Smooth muscle cell (in vitro differentiated cells): ENCODE measurements at regions not wholly inside any gene's neighbourhood (a gene's known extent, or its start where the extent isn't known, plus 50 kb on each side); places are given as distances from the start of the nearest gene placed in this dataset.

ENCODE experiments used
- DNase-seq: peaks from one replicate; lab custom pipeline; 2025; ENCODE audit not compliant: unreplicated experiment; lab: John Stamatoyannopoulos, UW
- H2AFZ ChIP-seq: fragments of 200-600 bp; sonication (generic); 2 replicates; pipeline ENCODE4 v1.6.0; 2016; ENCODE audit warnings: antibody characterized with exemption, low read depth, mild to moderate bottlenecking
- H3F3A ChIP-seq: fragments of 200-600 bp; sonication (generic); 2 replicates; pipeline ENCODE4 v1.6.0; 2017; ENCODE audit warnings: antibody characterized with exemption, low read depth
- H3K27ac ChIP-seq: fragments of 200-600 bp; sonication (generic); 2 replicates; pipeline ENCODE4 v1.5.1; 2016; ENCODE audit warnings: low read depth, mild to moderate bottlenecking
- H3K27me3 ChIP-seq: fragments of 200-600 bp; sonication (generic); 2 replicates; pipeline ENCODE4 v1.6.1; 2016; ENCODE audit warnings: low read depth, mild to moderate bottlenecking
- H3K36me3 ChIP-seq: fragments of 200-600 bp; sonication (generic); 2 replicates; pipeline ENCODE4 v1.5.1; 2016; ENCODE audit warnings: low read depth
- H3K4me1 ChIP-seq: fragments of 200-600 bp; sonication (generic); 2 replicates; pipeline ENCODE4 v1.5.1; 2016; ENCODE audit warnings: low read depth
- H3K4me2 ChIP-seq: fragments of 200-600 bp; sonication (generic); 2 replicates; pipeline ENCODE4 v1.6.0; 2016; ENCODE audit warnings: mild to moderate bottlenecking
- H3K4me3 ChIP-seq: fragments of 200-600 bp; sonication (generic); 2 replicates; pipeline ENCODE4 v1.5.1; 2016; ENCODE audit warnings: mild to moderate bottlenecking
- H3K79me2 ChIP-seq: fragments of 200-600 bp; sonication (generic); 2 replicates; pipeline ENCODE4 v1.6.0; 2016; ENCODE audit warnings: low read depth, mild to moderate bottlenecking
- H3K9ac ChIP-seq: fragments of 200-600 bp; sonication (generic); 2 replicates; pipeline ENCODE4 v1.6.0; 2016; ENCODE audit warnings: low read depth
- H3K9me3 ChIP-seq: fragments of 200-600 bp; sonication (generic); replicated peaks from 2 replicates; pipeline ENCODE4 v1.5.1; 2016; ENCODE audit warnings: low read depth
- H4K20me1 ChIP-seq: fragments of 200-600 bp; sonication (generic); 2 replicates; pipeline ENCODE4 v1.6.0; 2016; ENCODE audit warnings: low read depth
- WGBS: methylation state at CpG from one replicate; pipeline ENCODE4 v1.1.7; 2016; ENCODE audit warnings: low lambda C conversion rate; 5-methylcytosine and 5-hydroxymethylcytosine counted together
- TF ChIP-seq, protein P1 (sequence below): fragments of 200-600 bp; sonication (generic); IDR thresholded peaks from 2 replicates; pipeline ENCODE4 v1.5.1; 2017; ENCODE audit warnings: borderline replicate concordance, mild to moderate bottlenecking, antibody characterized with exemption; ENCODE audit not compliant: insufficient read depth, poor library complexity, severe bottlenecking

DNA sequence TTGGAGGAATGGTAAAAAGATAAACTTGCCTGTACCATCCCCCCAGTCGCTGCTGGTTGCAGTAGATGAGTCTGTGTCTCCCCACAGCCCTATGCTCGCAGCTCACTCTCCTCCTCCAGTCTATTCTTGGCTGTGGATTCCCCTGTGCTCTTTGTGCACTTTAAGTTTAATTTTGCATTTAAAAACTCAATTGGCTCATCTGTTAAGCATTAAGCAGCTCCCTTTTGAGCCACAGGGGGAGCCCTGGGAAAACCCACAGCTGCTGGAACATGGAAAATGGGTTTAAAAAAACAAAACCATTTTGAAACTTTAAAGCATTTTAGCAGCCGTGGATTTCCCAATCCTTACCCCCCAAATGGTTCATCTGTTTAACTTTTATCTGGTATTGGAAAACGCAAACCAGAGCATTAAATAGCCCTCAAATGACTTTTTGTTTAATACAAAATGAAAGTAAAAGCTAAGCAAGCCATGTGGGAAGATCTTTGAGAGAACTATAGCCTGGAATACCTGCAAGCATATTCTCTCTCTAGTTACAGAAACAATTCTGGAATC is 536.9 kb downstream of the ZIC1 start:
- DNase-seq = peak; percentile 7
- H2AFZ ChIP-seq = peak overlapping the region; percentile 99
- H3K4me3 ChIP-seq = peak overlapping the region; percentile 43
- no peaks in the 10 kb centered on the region for H4K20me1 ChIP-seq
- H3F3A ChIP-seq = peaks cover 9% of the 10 kb centered on the region
- WGBS = 8% methylated on average over 4 of the region's 4 CpGs
- peak overlapping the region; percentile 79 for H3K27ac ChIP-seq
- TF ChIP-seq, protein P1, sequence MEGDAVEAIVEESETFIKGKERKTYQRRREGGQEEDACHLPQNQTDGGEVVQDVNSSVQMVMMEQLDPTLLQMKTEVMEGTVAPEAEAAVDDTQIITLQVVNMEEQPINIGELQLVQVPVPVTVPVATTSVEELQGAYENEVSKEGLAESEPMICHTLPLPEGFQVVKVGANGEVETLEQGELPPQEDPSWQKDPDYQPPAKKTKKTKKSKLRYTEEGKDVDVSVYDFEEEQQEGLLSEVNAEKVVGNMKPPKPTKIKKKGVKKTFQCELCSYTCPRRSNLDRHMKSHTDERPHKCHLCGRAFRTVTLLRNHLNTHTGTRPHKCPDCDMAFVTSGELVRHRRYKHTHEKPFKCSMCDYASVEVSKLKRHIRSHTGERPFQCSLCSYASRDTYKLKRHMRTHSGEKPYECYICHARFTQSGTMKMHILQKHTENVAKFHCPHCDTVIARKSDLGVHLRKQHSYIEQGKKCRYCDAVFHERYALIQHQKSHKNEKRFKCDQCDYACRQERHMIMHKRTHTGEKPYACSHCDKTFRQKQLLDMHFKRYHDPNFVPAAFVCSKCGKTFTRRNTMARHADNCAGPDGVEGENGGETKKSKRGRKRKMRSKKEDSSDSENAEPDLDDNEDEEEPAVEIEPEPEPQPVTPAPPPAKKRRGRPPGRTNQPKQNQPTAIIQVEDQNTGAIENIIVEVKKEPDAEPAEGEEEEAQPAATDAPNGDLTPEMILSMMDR = peak; percentile 53
- H3K9ac ChIP-seq = peak overlapping the region; percentile 57
- H3K79me2 ChIP-seq = no peaks in the 10 kb centered on the region
- no peaks in the 10 kb centered on the region for H3K27me3 ChIP-seq
- peak overlapping the region; percentile 81 for H3K4me2 ChIP-seq
- H3K36me3 ChIP-seq = no peaks in the 10 kb centered on the region
- peaks cover 16% of the 10 kb centered on the region for H3K4me1 ChIP-seq
- no peaks in the 10 kb centered on the region for H3K9me3 ChIP-seq

DNA sequence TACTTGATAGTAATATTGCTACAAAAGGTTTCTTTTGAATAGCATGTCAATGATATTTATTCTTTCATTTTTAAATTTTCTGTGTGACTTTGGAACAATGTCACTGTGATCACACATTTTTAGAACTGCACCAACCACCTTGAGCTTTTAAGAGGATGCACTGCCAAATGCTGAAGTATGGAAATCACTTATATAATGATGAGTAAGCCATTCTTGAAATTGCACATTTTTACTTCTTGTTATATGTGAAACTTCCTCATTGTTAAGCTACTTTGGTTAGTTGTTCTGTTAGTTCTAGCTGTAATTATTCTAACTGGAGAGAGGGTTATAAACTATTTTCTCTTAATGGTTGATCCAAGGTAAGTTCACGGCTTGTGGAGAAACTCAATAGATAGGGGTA is 547.5 kb downstream of the ZIC1 start:
- Histone ChIP-seq H3K9me3 (no peaks in the 10 kb centered on the region), H3K36me3 (no peaks in the 10 kb centered on the region), H3K4me1 (no peaks in the 10 kb centered on the region), H3F3A (no peaks in the 10 kb centered on the region), H3K4me2 (no peak overlapping the region), H3K9ac (no peak overlapping the region), H3K79me2 (no peaks in the 10 kb centered on the region), H2AFZ (no peak overlapping the region), H3K27ac (no peak overlapping the region), H3K27me3 (peaks cover 6% of the 10 kb centered on the region), H4K20me1 (no peaks in the 10 kb centered on the region), H3K4me3 (no peak overlapping the region)
- WGBS = 91% methylated on average over 1 of the region's 1 CpG
- no peak for DNase-seq
- TF ChIP-seq, protein P1 = no peak

DNA sequence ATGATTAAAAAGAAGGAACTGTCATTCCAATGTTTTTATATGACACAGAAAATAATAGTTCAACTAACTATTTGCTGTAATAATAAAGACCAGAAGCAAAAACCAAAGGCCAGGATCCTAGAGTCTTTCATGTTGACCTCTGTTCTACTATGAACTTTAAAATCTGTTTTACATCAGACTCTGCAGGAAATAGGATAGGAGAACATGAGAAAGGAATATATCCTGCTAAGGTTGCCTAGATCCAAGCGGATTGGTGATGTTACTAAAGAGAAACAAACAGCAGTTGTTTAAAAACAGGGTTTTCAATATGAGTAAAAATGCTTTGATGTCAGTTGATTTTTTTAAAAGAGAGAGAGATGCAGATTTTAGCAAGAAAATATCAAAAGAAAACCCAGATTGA is 549.6 kb downstream of the ZIC1 start:
- TF ChIP-seq, protein P1 = no peak
- H3K9ac ChIP-seq = no peak overlapping the region

DNA sequence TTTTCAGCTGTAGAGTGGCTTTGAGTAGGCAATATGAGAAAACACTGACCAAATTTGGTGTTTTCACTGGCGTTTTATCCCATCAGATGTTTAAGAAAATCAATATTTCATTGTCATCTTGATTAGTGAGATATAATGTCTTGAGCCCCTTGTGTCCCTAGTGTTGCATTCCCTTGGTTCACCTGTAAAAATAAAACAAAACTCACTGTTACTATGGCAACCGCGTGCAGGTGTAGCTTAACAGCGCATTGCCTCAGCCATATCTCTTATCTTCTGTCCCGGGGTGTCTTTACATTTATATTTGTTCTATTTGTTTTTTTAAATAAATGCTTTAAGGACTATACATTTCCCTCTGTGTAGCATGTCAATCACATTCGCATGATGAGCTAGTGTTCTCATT is 551.6 kb downstream of the ZIC1 start:
- no peak for DNase-seq
- Histone ChIP-seq H3K4me2 (no peak overlapping the region), H3K36me3 (no peaks in the 10 kb centered on the region), H3F3A (no peaks in the 10 kb centered on the region), H4K20me1 (no peaks in the 10 kb centered on the region), H2AFZ (no peak overlapping the region), H3K79me2 (no peaks in the 10 kb centered on the region), H3K9me3 (no peaks in the 10 kb centered on the region), H3K4me3 (no peak overlapping the region), H3K9ac (no peak overlapping the region), H3K27ac (no peak overlapping the region), H3K27me3 (peaks cover 13% of the 10 kb centered on the region), H3K4me1 (peaks cover 3% of the 10 kb centered on the region)
- TF ChIP-seq, protein P1 = no peak
- WGBS = 82% methylated on average over 6 of the region's 6 CpGs

More for the DNA sequence above, 549.6 kb downstream of the ZIC1 start:
- 80% methylated on average over 1 of the region's 1 CpG for WGBS
- H3K36me3 ChIP-seq = no peaks in the 10 kb centered on the region
- H3K79me2 ChIP-seq = no peaks in the 10 kb centered on the region
- no peak overlapping the region for H3K4me3 ChIP-seq
- H3K27me3 ChIP-seq = peaks cover 13% of the 10 kb centered on the region
- H2AFZ ChIP-seq = no peak overlapping the region
- H3K4me2 ChIP-seq = no peak overlapping the region
- DNase-seq = no peak
- no peaks in the 10 kb centered on the region for H3K9me3 ChIP-seq
- H3K27ac ChIP-seq = no peak overlapping the region
- H3K4me1 ChIP-seq = peaks cover 3% of the 10 kb centered on the region
- no peaks in the 10 kb centered on the region for H3F3A ChIP-seq
- no peaks in the 10 kb centered on the region for H4K20me1 ChIP-seq
